ENCODE measurements at regions not wholly inside any gene's neighbourhood (a gene's known extent, or its start where the extent isn't known, plus 50 kb on each side); places are given as distances from the start of the nearest gene placed in this dataset.

DNA sequence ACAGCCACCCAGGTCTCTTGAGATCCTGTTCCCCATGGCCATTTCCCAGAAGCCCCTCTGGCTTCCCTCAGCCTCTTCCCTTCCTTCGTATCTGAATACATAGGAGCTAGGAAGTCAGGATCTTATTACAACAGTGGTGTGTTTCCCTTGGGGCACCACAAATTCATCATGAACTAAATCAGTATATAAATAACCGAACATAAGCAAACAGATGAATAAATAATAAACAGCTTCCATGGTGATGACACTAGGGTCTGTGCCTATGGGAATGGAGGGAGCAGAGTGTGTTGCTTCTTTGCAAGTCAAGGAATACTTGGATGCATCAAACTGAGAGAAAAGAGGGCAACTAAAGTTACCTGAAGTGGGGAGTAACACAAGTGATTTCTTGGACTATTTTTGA, 527.6 kb downstream of the LMO7 start:
- no peak for DNase-seq

- DNase-seq, result peak in 1 of 2 experiments; percentile 4
Measured at GRCh38 chr13:76160961-76161925, 525.1 kb downstream of the LMO7 start.

DNA sequence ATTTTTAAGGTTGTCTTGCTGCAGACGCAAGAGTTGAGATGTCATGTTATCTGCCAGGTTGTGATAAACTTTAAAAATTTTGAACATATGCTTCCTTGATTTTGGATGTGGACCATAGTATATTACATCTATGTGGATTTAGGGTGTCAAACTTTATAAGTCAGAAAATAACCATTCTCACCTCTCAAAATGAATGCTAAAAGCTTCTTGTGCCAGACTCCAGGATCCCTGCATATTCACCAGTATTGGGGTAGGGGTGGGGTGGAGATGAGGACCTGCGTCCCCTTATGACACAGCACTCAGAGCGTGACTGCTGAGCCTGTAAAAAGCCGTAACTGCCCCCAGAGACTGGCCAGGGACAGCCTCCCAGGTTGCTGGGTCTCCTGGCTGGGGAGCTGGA, 524.4 kb downstream of the LMO7 start:
- no peak for DNase-seq

- no peak for DNase-seq
Measured at GRCh38 chr13:76157926-76158325, 521.8 kb downstream of the LMO7 start.

DNA sequence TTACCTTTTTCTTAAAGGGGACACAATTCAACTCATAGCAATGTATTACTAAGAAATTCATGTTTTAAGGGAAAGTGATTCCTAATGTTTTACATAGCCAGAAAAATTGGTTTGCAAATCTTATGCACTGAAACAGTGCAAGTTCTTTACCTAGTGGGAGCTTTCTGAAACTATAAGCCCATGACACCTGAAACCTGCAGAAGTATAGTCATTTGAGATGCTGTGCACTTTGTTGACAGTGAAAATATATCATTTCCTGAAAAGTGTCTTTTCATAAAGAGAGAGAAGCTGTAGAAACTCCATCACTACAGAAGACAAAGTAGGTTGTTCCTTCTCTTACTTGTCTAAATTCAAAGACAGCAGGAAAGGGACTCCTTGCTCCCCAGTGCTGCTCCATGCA, 517.1 kb downstream of the LMO7 start:
- no peak for DNase-seq

- no peak for DNase-seq
Measured at GRCh38 chr13:76148926-76149325, 512.8 kb downstream of the LMO7 start.

GRCh38 chr13:76148374-76148773, 512.2 kb downstream of the LMO7 start:
- DNase-seq, result no peak

GRCh38 chr13:76132532-76132931, 496.4 kb downstream of the LMO7 start:
- DNase-seq, result peak in 1 of 2 experiments; percentile 17

GRCh38 chr13:76131551-76131950, 495.4 kb downstream of the LMO7 start:
- DNase-seq, result peak in 1 of 2 experiments; percentile 30

DNA sequence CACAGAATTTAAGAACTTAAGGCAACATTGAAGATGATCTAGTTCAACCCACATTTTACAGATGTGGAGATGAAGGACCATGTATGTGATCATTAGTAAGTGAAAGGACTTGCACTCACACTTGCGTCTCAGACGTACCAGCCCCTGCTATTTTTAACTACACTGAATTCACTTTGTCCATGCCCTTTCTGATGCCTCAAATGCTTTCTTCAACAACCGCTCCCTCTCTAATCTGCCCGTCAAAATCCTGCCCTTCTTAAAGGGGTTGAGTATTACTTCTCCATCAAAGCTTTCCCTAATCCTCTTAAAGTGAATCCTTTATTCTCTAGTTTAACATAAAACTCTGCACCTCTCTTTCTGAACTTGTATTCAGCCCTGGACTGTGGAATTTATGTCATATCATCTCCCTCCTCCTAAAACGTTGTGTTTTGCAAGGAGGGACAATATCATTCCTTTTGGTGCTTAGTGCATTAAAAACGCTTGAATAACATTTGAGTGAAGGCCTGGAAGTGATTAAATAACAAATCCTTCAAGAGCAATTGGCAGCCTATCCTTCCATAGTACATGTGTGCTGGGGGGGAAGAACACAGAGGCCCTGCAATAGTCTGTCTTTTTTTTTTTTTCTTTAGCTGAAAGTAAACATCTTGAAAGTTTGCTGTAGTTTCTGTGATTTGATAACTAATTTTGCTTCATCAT, 493.3 kb downstream of the LMO7 start:
- peak; percentile 41 to 75 for DNase-seq

- no peak for DNase-seq
Measured at GRCh38 chr13:76127922-76128321, 491.8 kb downstream of the LMO7 start.

DNA sequence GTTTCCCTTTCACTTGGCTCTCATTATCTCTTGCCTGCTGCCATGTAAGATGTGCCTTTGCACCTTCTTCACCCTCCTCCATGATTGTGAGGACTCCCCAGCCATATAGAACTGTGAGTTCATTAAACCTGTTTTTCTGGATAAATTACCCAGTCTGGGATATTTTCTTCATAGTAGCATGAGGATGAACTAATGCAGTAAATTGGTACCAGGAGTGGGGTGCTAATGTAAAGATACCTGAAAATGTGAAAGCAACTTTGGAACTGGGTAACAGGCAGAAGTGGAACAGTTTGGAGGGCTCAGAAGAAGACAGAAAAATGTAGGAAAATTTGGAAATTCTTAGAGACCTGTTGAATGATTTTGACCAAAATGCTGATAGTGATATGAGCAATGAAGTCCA, 487.4 kb downstream of the LMO7 start:
- DNase-seq, result no peak

DNA sequence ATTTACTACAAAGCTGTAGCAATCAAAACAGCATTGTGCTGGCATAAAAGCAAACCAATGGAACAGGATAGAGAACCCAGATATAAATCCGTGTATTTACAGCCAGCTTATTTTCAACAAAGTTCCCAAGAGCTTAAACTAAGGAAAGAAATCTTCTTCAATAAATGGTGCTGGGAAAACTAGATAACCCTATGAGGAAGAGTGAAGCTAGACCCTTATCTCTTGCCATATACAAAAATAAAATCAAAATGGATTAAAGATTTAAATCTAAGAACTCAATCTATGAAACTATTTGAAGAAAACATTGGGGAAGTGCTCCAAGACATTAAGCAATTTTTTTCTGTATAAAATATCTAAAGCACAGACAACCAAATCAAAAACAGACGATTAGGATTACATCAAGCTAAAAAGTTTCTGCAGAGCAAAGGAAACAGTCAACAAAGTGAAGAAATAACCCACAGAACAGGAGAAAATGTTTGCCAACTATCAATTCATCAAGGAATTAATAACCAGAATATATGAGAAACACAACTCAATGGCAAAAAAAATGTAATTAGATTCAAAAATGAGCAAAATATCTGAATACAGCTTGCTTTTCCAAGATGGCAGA, 480.7 kb downstream of the LMO7 start:
- DNase-seq, result no peak

GRCh38 chr13:76106763-76107162, 470.6 kb downstream of the LMO7 start:
- no peak for DNase-seq

DNA sequence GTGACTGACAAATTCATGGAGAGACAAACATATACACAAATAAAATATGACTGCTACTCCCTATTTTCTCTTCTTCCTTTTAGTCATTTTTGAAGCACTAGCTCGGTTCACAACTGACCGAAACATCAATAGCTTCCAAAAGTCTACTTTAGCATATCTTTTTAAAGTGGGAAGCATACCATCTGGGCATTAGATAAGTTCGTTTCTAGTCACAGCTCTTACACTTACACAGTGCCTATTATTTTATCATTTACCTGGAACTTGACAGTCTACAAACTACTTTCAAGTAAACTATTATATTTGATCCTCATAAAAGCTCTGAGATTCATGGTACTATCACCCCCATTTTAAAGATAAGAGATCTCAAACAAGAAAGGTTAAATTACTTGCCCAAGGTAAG, 458.5 kb downstream of the LMO7 start:
- DNase-seq, result no peak

- no peak for DNase-seq
Measured at GRCh38 chr13:76091076-76091475, 454.9 kb downstream of the LMO7 start.

GRCh38 chr13:76086729-76087128, 450.6 kb downstream of the LMO7 start:
- no peak for DNase-seq

- no peak for DNase-seq
Measured at GRCh38 chr13:76067850-76068249, 431.7 kb downstream of the LMO7 start.

- DNase-seq, result no peak
Measured at GRCh38 chr13:76053181-76053580, 417.1 kb downstream of the LMO7 start.

- no peak for DNase-seq
Measured at GRCh38 chr13:76049376-76049746, 413.2 kb downstream of the LMO7 start.

DNA sequence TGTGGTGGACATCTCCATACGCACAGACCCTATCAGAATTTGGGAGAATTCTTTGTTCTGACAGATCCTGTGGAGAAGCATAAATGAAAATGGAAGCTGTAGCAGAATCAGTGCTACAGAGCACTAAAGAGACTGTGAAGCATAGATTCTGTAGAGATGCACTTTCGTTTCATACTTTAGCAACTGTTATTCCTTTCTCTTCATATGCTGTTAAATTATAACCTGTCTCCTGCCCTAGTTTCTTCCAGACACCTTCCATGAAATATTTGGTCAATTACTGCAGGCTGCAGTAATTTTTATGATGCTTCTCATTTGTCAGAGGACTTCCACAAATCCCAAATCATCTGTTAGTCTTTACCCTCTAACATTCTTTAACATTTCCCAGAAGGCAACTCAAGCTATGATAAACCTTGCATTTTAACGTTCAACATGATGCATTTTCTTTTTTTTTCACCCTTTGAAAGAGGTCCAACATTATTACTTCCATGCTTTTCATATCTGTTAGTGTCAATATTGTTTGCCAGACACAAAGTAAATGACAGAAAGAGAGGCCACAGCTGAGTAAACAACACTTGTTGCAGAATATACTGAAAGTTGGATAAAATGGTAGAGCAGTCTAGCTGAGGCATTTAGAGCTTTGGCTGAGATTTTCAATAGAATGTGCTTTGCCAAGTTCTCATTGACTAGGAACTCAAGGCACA, 412.7 kb downstream of the LMO7 start:
- DNase-seq, result no peak

DNA sequence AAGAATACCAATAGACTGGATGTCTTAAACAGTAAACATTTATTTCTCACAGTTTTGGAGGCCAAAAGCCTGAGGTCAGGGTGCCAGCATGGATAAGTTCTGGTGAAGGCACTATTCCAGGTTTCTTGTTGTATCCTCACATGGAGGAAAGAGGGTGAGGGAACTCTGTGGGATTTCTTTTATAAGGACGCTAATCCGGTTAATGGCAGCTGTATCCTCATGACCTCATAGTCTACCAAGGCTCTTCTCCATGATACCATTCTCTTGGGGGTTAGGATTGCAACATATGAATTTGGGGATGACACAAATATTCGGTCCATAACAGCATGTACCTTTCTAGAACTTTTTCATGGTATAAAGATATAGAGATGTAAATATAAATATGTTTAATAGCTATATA, 412.0 kb downstream of the LMO7 start:
- DNase-seq, result no peak

DNA sequence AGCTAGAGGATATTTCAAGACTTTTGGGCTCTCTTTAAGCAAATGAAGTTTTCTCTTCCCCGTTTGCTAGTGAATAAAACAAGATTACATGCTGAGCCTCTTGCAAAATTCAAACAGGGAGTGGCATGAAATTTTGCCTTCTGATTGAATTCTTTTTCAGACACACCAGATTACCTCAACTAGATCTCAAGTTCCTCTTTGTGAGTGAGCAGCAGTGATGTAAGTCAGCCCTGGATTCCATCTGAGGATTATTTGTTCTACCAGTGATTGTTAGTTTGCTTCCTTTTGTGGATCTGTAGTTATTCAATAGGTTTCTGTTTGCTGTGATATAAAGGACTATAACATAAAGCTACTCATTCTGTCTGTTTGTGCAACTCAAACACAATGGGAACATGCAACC, 407.7 kb downstream of the LMO7 start:
- no peak for DNase-seq

All from NCI-H524 (cell line).